Ovary (tissue), 7 donors: ENCODE measurements at regions not wholly inside any gene's neighbourhood (a gene's known extent, or its start where the extent isn't known, plus 50 kb on each side); places are given as distances from the start of the nearest gene placed in this dataset.
"Not testable (repeated sequence)": the region's sequence is repeated elsewhere in the genome, so short reads cannot be mapped to it uniquely, and the experiment has no call there.

Experiments
- DNase-seq, 5 donors: peaks; one replicate each; pipeline ENCODE4 v3.0.0-alpha.2; 2019 to 2020
- H3K27ac ChIP-seq, 2 donors: fragments of 200-600 bp; one replicate each; pipeline versions ENCODE4 v1.5.1 to v1.8.0; 2019 to 2022
- H3K27me3 ChIP-seq: fragments of 200-600 bp; one replicate; pipeline ENCODE4 v1.8.0; 2022
- H3K36me3 ChIP-seq: fragments of 200-600 bp; sonication (generic); one replicate; pipeline ENCODE4 v1.5.1; 2019
- H3K4me1 ChIP-seq: one replicate; pipeline ENCODE4 v1.8.1; 2013; ENCODE audit warnings: mild to moderate bottlenecking, moderate library complexity; ENCODE audit not compliant: insufficient read depth
- H3K4me3 ChIP-seq: fragments of 200-600 bp; sonication (generic); one replicate; pipeline ENCODE4 v1.5.1; 2017
- H3K9me3 ChIP-seq, 2 donors: fragments of 200-600 bp in 1 of 2; sonication (generic) in 1 of 2; one replicate each; pipeline versions ENCODE4 v1.5.1 to v1.8.1; 2013 to 2019; ENCODE audit warnings: mild to moderate bottlenecking in 1 of 2, moderate library complexity in 1 of 2
- EP300 ChIP-seq: sonication (generic); formaldehyde crosslinking; IDR thresholded peaks from one replicate; pipeline ENCODE4 v1.6.1; 2017; ENCODE audit warnings: antibody characterized with exemption
- POLR2A ChIP-seq: fragments of 450-650 bp; IDR thresholded peaks from one replicate; pipeline ENCODE4 v1.6.1; 2017; ENCODE audit warnings: antibody characterized with exemption, mild to moderate bottlenecking, moderate library complexity
- WGBS, 3 donors: extraction: QIAGEN DNeasy Blood & Tissue Kit in 1 of 3; methylation state at CpG; one replicate each; pipeline versions ENCODE4 v1.1.5 to v1.1.7; 2013 to 2017; 5-methylcytosine and 5-hydroxymethylcytosine counted together
- intact Hi-C, 4 donors: fragments of 100-400 bp; cut with DNase I; formaldehyde crosslinking; loops; one replicate each; pipeline versions ENCODE4 v1.11.0 to v1.15.1; 2022 to 2023
- TF ChIP-seq, protein P1 (sequence below), 3 donors: fragments of 450-650 bp in 2 of 3; fragments of 200-600 bp in 1 of 3; IDR thresholded peaks; one replicate each; pipeline versions ENCODE4 v1.5.1 to v1.8.0; 2016 to 2022; ENCODE audit warnings: antibody characterized with exemption in 3 of 3, mild to moderate bottlenecking in 1 of 3
- donor health status: DM: no; HTN: no; CAD: no; lungs with moderate emphysema.
- donor health status: DM: no; HTN: no; CAD: no.
- donor health status: Bipolar disorder and iron deficiency.
- donor health status: DM: no; HTN: no; CAD: no.
- donor health status: DM: yes; HTN: yes; CAD: no.

DNA sequence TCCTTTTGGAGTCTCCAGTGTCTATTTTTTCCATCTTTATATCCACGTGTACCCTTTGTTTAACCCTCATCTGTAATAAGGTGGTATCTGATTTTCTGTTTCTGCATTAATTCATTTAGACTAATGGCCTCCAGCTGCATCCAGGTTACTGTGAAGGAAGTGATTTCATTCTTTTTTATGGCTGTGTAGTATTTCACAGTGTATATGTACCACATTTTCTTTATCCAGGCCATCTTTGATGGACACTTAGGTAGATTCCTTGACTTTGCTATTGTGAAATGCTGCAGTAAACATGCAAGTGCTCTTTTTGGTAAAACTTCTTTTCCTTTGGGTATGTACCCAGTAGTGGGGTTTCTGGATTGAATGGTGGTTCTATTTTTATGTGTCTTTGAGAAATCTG lies 128.0 kb upstream of the MTPN start:
- 88 to 97% (median 93%) methylated on average over 1 of the region's 1 CpG for WGBS, 3 donors
- no peak for DNase-seq

DNA sequence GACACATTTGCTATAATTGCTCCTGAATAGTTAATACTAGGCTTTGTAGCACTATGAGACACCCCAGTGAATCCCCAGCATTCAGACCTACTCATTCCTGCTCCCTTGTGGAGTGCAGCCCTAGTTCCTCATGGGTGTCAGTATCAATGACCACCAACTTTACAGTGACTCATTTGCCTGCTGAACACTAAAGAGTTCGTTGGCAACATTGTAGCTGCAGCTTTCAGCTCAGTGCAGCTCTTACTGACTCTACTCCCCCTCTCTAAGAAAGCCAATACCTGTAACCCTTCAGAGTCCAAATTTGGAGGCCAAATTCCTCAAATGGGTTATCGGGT lies 127.1 kb upstream of the MTPN start:
- no peaks in the 10 kb centered on the region for H3K9me3 ChIP-seq
- no peaks in the 10 kb centered on the region for H3K4me1 ChIP-seq
- H3K36me3 ChIP-seq = no peaks in the 10 kb centered on the region
- no peak overlapping the region for H3K27ac ChIP-seq
- TF ChIP-seq EP300 (no peak), POLR2A (no peak)
- TF ChIP-seq, protein P1, sequence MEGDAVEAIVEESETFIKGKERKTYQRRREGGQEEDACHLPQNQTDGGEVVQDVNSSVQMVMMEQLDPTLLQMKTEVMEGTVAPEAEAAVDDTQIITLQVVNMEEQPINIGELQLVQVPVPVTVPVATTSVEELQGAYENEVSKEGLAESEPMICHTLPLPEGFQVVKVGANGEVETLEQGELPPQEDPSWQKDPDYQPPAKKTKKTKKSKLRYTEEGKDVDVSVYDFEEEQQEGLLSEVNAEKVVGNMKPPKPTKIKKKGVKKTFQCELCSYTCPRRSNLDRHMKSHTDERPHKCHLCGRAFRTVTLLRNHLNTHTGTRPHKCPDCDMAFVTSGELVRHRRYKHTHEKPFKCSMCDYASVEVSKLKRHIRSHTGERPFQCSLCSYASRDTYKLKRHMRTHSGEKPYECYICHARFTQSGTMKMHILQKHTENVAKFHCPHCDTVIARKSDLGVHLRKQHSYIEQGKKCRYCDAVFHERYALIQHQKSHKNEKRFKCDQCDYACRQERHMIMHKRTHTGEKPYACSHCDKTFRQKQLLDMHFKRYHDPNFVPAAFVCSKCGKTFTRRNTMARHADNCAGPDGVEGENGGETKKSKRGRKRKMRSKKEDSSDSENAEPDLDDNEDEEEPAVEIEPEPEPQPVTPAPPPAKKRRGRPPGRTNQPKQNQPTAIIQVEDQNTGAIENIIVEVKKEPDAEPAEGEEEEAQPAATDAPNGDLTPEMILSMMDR (IDR thresholded peaks at IDR 0.05) = no peak
- no peak overlapping the region for H3K4me3 ChIP-seq
- DNase-seq = no peak
- WGBS, 3 donors = 50 to 62% (median 57%) methylated on average over 2 of the region's 2 CpGs
- H3K27me3 ChIP-seq = no peaks in the 10 kb centered on the region
- intact Hi-C loops = no loop called here

More for the DNA sequence above, 128.0 kb upstream of the MTPN start:
- TF ChIP-seq POLR2A (no peak), EP300 (no peak)
- TF ChIP-seq, protein P1 (IDR thresholded peaks at IDR 0.05) = no peak
- Histone ChIP-seq H3K4me1 (no peaks in the 10 kb centered on the region), H3K27ac (no peak overlapping the region), H3K27me3 (no peaks in the 10 kb centered on the region), H3K4me3 (no peak overlapping the region), H3K36me3 (no peaks in the 10 kb centered on the region), H3K9me3 (no peaks in the 10 kb centered on the region)
- intact Hi-C loops = no loop called here

DNA sequence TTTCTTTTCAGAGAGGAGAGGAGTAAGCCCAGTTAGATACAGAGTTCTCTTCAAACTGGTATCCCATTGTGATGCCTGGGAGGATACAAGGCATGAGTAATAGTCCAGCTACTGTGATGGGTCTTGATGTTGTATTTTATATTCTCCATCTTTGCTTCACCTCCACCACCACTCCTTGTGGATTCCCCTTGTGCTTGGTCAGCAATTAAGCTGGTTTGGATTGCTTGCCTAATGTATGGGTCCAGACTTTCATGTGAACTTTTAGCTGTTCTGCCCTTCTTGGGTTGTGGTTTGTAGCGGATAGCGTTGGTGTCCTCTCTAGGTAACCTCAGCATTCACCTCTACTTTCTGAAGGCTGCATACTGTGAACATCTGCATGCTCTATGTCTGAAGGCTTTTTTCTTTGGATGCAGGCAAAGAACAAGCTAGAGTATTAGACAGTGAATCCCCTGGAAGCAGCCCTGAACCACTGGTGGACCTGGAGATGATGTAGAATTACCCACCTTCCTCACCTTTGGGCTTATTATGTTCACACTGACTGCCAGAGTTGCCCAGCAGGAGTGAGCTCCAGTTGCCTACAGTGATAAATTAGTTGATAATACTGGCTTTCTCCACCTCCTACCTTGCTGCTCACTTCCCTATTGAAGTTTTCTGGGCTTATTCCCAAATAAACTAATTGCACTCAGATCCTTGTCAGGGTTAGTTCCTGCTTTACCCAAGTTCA lies 126.5 kb upstream of the MTPN start:
- no peaks in the 10 kb centered on the region for H3K27me3 ChIP-seq
- H3K27ac ChIP-seq = no peak overlapping the region
- no peak overlapping the region for H3K4me3 ChIP-seq
- no peaks in the 10 kb centered on the region for H3K9me3 ChIP-seq
- TF ChIP-seq, protein P1 (IDR thresholded peaks at IDR 0.05) = no peak
- no peak for TF ChIP-seq POLR2A
- TF ChIP-seq EP300 = no peak
- intact Hi-C loops = no loop called here
- H3K4me1 ChIP-seq = no peaks in the 10 kb centered on the region
- H3K36me3 ChIP-seq = no peaks in the 10 kb centered on the region
- WGBS, 3 donors = 93 to 95% (median 94%) methylated on average over 2 of the region's 2 CpGs
- DNase-seq = no peak

DNA sequence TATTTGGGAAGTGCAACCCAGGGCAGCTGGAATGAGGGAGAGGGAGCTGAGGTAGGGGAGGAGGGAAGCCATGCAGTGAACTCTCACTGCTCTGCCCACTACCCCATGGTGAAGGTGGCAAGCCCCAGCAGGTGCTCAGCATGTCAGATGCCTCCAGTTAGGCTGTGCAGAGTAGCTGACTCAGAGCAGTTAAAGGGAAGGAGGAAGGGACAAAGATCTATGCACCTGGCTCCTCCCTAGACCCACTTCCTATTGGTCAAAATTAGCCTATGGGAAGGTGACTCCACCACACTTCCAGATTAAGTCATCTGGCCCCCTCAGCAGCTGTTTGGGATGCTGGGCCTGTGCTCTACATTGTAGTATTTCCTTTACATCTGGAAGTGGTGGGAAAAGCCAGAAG lies 125.7 kb upstream of the MTPN start:
- H3K27ac ChIP-seq = no peak overlapping the region
- H3K9me3 ChIP-seq = no peaks in the 10 kb centered on the region
- H3K36me3 ChIP-seq = no peaks in the 10 kb centered on the region
- DNase-seq = no peak
- TF ChIP-seq, protein P1 (IDR thresholded peaks at IDR 0.05) = no peak
- TF ChIP-seq EP300 (no peak), POLR2A (no peak)
- intact Hi-C loops = no loop called here
- no peaks in the 10 kb centered on the region for H3K4me1 ChIP-seq
- H3K27me3 ChIP-seq = no peaks in the 10 kb centered on the region
- H3K4me3 ChIP-seq = no peak overlapping the region

DNA sequence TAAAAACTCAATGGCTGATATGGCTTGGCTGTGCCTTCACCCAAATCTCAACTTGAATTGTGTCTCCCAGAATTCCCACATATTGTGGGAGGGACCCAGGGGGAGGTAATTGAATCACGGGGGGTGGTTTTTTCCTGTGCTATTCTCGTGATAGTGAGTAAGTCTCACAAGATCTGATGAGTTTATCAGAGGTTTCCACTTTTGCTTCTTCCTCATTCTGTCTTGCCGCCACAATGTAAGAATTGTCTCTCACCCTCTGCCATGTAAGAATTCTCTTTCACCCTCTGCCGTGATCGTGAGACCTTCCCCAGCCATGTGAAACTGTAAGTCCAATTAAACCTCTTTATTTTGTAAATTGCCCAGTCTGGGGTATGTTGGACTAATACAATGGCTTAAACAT lies 115.6 kb upstream of the MTPN start:
- WGBS, 3 donors = 83 to 87% (median 83%) methylated on average over 5 of the region's 5 CpGs
- H3K4me1 ChIP-seq, H3K9me3 ChIP-seq, intact Hi-C loops, DNase-seq, H3K36me3 ChIP-seq, H3K27ac ChIP-seq, H3K4me3 ChIP-seq, H3K27me3 ChIP-seq: not testable (repeated sequence)
